ENCODE measurements at regions not wholly inside any gene's neighbourhood (a gene's known extent, or its start where the extent isn't known, plus 50 kb on each side); places are given as distances from the start of the nearest gene placed in this dataset.
A peak's percentile ranks its signal among the peaks of the same experiment; 100 is the strongest.

- Histone ChIP-seq H3K27me3 (replicated peaks; ENCODE audit: insufficient read depth) (no peaks in the 10 kb centered on the region), H3K4me1 (replicated peaks) (no peaks in the 10 kb centered on the region), H3K4me3 (no peak overlapping the region), H3K27ac (peak overlapping the region; percentile 13 to 46), H3K36me3 (no peaks in the 10 kb centered on the region), H3K9me3 (no peaks in the 10 kb centered on the region)
- peak; percentile 79 for TF ChIP-seq POLR2AphosphoS5 (IDR thresholded peaks at IDR 0.05)
- TF ChIP-seq POLR2A (IDR thresholded peaks at IDR 0.05): no peak
- 31% methylated on average over 5 of the region's 5 CpGs for WGBS
- peak; percentile 56 for DNase-seq (ENCODE audit: low spot score)
- intact Hi-C loops (cut with DNase I): no loop called here
These were observed 213.2 kb upstream of the IL12A start for GRCh38 chr3:159775372-159775961.

- intact Hi-C loops (cut with DNase I): no loop called here
- H3K27ac ChIP-seq: peak overlapping the region in 1 of 2 donors; percentile 46
- no peak for TF ChIP-seq CTCF (IDR thresholded peaks at IDR 0.05)
- no peak for TF ChIP-seq POLR2AphosphoS5 (IDR thresholded peaks at IDR 0.05)
- no peak for TF ChIP-seq POLR2A (IDR thresholded peaks at IDR 0.05)
- H3K27me3 ChIP-seq (replicated peaks; ENCODE audit: insufficient read depth): no peaks in the 10 kb centered on the region
- H3K4me1 ChIP-seq (replicated peaks): no peaks in the 10 kb centered on the region
- 70% methylated on average over 4 of the region's 4 CpGs for WGBS
- no peak for DNase-seq (ENCODE audit: low spot score)
- no peaks in the 10 kb centered on the region for H3K9me3 ChIP-seq
- no peaks in the 10 kb centered on the region for H3K36me3 ChIP-seq
- no peak overlapping the region for H3K4me3 ChIP-seq
These were observed 211.9 kb upstream of the IL12A start for GRCh38 chr3:159776779-159777178.

- 80% methylated on average over 6 of the region's 6 CpGs for WGBS
- no peak for DNase-seq (ENCODE audit: low spot score)
- Histone ChIP-seq H3K36me3 (no peaks in the 10 kb centered on the region), H3K27ac (no peak overlapping the region), H3K9me3 (no peaks in the 10 kb centered on the region), H3K27me3 (replicated peaks; ENCODE audit: insufficient read depth) (no peaks in the 10 kb centered on the region), H3K4me3 (no peak overlapping the region), H3K4me1 (replicated peaks) (no peaks in the 10 kb centered on the region)
- TF ChIP-seq CTCF (IDR thresholded peaks at IDR 0.05): no peak
- TF ChIP-seq POLR2A (IDR thresholded peaks at IDR 0.05): no peak
- no peak for TF ChIP-seq POLR2AphosphoS5 (IDR thresholded peaks at IDR 0.05)
- intact Hi-C loops (cut with DNase I): no loop called here
These were observed 208.8 kb upstream of the IL12A start for GRCh38 chr3:159779883-159780282.

- Histone ChIP-seq H3K27ac (no peak overlapping the region), H3K9me3 (no peaks in the 10 kb centered on the region), H3K4me3 (no peak overlapping the region), H3K27me3 (replicated peaks; ENCODE audit: insufficient read depth) (no peaks in the 10 kb centered on the region), H3K36me3 (no peaks in the 10 kb centered on the region), H3K4me1 (replicated peaks) (no peaks in the 10 kb centered on the region)
- TF ChIP-seq POLR2AphosphoS5 (IDR thresholded peaks at IDR 0.05) (no peak), CTCF (IDR thresholded peaks at IDR 0.05) (no peak), POLR2A (IDR thresholded peaks at IDR 0.05) (no peak)
- no peak for DNase-seq (ENCODE audit: low spot score)
- WGBS: 81% methylated on average over 2 of the region's 2 CpGs
- intact Hi-C loops (cut with DNase I): no loop called here
These were observed 206.8 kb upstream of the IL12A start for GRCh38 chr3:159781867-159782266.

- intact Hi-C loops (cut with DNase I): no loop called here
- H3K4me1 ChIP-seq (replicated peaks): no peaks in the 10 kb centered on the region
- no peak for TF ChIP-seq POLR2AphosphoS5 (IDR thresholded peaks at IDR 0.05)
- no peak for TF ChIP-seq CTCF (IDR thresholded peaks at IDR 0.05)
- no peak for TF ChIP-seq POLR2A (IDR thresholded peaks at IDR 0.05)
- H3K9me3 ChIP-seq: no peaks in the 10 kb centered on the region
- no peaks in the 10 kb centered on the region for H3K36me3 ChIP-seq
- no peaks in the 10 kb centered on the region for H3K27me3 ChIP-seq (replicated peaks; ENCODE audit: insufficient read depth)
- no peak for DNase-seq (ENCODE audit: low spot score)
- H3K4me3 ChIP-seq: no peak overlapping the region
- H3K27ac ChIP-seq: peak overlapping the region in 1 of 2 donors; percentile 53
- WGBS: 85% methylated on average over 5 of the region's 5 CpGs
These were observed 205.8 kb upstream of the IL12A start for GRCh38 chr3:159782724-159783421.
